ENCODE measurements at regions not wholly inside any gene's neighbourhood (a gene's known extent, or its start where the extent isn't known, plus 50 kb on each side); places are given as distances from the start of the nearest gene placed in this dataset.

DNA sequence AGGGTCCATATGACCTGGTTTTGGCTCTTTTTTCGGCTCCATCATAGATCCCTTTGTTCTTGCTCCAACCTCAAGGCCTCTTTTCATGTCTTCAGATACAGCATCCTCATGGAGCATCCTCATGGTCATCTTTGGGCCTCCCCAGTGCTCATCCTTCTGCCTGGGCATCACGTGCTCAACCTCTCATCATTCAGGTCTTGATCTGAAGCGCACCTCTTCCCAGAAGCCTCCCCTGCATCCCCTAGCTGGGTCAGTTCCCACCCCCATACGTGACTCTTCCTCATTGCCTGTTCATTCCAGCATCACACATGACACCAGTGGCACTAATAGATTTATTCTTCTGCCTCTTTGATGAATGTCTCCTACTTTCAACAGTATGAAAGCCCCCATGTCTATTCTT, 192.2 kb downstream of the MIAT start:
- no peak for FAIRE-seq
- DNase-seq (ENCODE audit: insufficient read length, low spot score) = no peak
- TF ChIP-seq, protein P1, sequence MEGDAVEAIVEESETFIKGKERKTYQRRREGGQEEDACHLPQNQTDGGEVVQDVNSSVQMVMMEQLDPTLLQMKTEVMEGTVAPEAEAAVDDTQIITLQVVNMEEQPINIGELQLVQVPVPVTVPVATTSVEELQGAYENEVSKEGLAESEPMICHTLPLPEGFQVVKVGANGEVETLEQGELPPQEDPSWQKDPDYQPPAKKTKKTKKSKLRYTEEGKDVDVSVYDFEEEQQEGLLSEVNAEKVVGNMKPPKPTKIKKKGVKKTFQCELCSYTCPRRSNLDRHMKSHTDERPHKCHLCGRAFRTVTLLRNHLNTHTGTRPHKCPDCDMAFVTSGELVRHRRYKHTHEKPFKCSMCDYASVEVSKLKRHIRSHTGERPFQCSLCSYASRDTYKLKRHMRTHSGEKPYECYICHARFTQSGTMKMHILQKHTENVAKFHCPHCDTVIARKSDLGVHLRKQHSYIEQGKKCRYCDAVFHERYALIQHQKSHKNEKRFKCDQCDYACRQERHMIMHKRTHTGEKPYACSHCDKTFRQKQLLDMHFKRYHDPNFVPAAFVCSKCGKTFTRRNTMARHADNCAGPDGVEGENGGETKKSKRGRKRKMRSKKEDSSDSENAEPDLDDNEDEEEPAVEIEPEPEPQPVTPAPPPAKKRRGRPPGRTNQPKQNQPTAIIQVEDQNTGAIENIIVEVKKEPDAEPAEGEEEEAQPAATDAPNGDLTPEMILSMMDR (IDR thresholded peaks at IDR 0.05; ENCODE audit: insufficient read depth, missing control alignments) = no peak

DNA sequence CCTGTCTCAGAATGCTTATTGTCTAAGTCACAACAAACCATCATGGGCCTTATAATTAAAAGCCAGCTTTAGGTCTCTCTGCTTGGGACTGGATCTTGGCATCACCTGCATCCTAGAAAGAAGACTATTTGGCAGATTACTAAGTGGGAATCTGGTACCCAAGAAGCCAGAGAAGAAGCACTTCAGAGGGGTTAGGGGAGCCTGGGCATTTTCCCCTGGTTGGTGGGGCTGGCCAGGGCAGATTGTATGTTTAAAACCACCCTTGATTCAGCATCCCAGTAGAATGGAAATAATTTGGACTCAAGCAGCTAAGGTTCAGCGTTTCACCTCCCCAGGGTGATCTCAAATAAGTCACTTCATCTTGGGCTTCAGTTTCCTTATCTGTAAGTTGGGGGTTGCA, 193.7 kb downstream of the MIAT start:
- TF ChIP-seq, protein P1 (IDR thresholded peaks at IDR 0.05; ENCODE audit: insufficient read depth, missing control alignments) = no peak
- no peak for FAIRE-seq
- DNase-seq (ENCODE audit: insufficient read length, low spot score) = no peak

DNA sequence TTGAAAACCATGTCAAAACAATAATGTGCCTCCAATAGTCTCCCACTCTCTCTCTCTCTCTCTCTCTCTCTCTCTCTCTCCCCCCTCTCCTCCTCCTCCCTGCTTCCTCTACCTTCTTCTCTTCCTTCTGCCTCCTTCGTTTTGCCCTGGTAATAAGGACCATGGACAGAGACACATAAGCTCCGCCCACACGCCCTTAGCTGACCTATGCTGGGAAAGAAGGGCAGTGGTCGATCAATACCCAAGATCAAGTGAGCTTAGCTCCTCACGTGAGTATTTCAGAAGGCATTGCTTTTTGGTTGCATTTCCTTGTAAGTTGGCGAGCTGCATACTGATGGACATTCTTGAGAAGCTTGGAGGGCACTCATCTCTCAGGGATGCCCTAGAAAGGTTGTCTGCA, 194.8 kb downstream of the MIAT start:
- FAIRE-seq (no peak), DNase-seq (ENCODE audit: insufficient read length, low spot score) (no peak)
- TF ChIP-seq, protein P1 (IDR thresholded peaks at IDR 0.05; ENCODE audit: insufficient read depth, missing control alignments) = no peak

DNA sequence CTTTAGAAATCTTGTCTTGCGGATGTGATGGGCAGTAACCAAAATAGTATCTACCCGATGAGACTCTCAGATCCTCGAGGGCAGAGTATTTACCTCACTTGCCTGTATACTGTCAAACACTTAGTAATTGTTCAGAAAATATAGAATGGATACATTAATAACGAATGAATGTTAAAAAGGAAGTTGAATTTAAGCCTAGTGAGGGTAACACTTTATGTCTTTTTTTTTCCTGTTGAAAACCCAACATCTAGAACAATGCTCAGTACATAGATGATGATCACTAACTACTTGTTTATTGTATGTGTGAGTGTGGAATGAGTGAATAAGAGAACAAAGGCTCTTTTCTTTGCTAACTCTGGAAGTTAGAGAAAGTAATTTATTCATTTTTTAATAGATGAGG, 195.7 kb downstream of the MIAT start:
- FAIRE-seq = no peak
- TF ChIP-seq, protein P1 (IDR thresholded peaks at IDR 0.05; ENCODE audit: insufficient read depth, missing control alignments) = no peak
- no peak for DNase-seq (ENCODE audit: insufficient read length, low spot score)

DNA sequence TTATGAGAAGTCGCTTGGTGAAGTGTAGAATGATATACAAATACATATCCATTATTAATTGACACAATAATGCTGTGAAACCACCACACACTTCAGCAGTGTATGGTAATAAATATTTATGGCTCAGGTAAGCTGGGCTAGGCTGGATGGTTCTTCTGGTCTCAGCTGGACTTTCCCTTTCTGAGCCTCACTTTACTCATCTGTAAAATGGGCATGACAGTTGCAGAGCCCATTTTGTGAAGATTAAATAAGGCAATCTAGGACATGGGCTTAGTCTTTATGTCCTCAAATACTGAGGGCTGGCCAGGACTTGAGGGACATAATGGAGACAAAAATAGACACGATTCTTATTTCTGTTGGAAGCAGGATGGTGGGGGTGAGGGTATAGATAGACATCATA, 196.1 kb downstream of the MIAT start:
- DNase-seq (ENCODE audit: insufficient read length, low spot score) = no peak

DNA sequence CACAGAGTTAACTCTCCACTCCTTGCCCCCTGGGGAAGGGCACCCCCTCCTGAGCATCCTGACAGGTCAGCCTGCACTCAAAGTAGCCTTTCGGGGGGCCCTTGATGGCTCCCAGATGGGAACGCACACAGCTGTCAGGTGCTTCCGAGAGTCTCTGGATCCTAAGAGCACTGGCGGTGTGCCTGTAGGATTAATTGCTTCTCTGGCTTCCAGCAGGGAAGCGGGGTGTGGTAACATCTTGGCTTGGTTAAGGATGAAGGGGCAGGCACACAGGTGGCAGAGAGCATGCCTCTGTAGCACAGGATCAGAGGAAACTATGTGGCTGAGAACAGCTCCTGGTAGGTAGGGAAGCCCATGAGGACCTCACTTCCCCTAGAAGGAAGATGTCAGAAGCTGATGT, 199.8 kb downstream of the MIAT start:
- TF ChIP-seq, protein P1 (IDR thresholded peaks at IDR 0.05; ENCODE audit: insufficient read depth, missing control alignments) = no peak
- DNase-seq (ENCODE audit: insufficient read length, low spot score) (no peak), FAIRE-seq (no peak)

More for the DNA sequence above, 196.1 kb downstream of the MIAT start:
- TF ChIP-seq, protein P1 (IDR thresholded peaks at IDR 0.05; ENCODE audit: insufficient read depth, missing control alignments) = no peak
- FAIRE-seq = no peak

DNA sequence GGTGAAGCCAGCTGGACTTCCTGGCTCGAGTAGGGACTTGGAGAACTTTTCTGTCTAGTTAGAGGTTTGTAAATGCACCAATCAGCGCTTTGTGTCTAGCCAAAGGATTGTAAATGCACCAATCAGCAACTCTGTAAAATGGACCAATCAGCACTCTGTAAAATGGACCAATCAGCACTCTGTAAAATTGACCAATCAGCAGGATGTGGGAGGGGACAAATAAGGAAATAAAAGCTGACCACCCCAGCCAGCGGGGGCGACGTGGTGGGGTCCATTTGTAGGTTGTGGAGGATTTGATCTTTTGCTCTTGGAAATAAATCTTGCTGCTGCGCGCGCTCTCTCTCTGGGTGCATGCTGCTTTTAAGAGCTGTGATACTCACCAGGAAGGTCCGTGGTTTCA, 202.9 kb downstream of the MIAT start:
- TF ChIP-seq, protein P1 (IDR thresholded peaks at IDR 0.05; ENCODE audit: insufficient read depth, missing control alignments) = no peak
- no peak for DNase-seq (ENCODE audit: insufficient read length, low spot score)
- no peak for FAIRE-seq

Measured in D721Med (cell line).